Ovary (tissue), 7 donors: ENCODE measurements at regions not wholly inside any gene's neighbourhood (a gene's known extent, or its start where the extent isn't known, plus 50 kb on each side); places are given as distances from the start of the nearest gene placed in this dataset.

Experiments
- DNase-seq, 5 donors: peaks; one replicate each; pipeline ENCODE4 v3.0.0-alpha.2; 2019 to 2020
- H3K27ac ChIP-seq, 2 donors: fragments of 200-600 bp; one replicate each; pipeline versions ENCODE4 v1.5.1 to v1.8.0; 2019 to 2022
- H3K27me3 ChIP-seq: fragments of 200-600 bp; one replicate; pipeline ENCODE4 v1.8.0; 2022
- H3K36me3 ChIP-seq: fragments of 200-600 bp; sonication (generic); one replicate; pipeline ENCODE4 v1.5.1; 2019
- H3K4me1 ChIP-seq: one replicate; pipeline ENCODE4 v1.8.1; 2013; ENCODE audit warnings: mild to moderate bottlenecking, moderate library complexity; ENCODE audit not compliant: insufficient read depth
- H3K4me3 ChIP-seq: fragments of 200-600 bp; sonication (generic); one replicate; pipeline ENCODE4 v1.5.1; 2017
- H3K9me3 ChIP-seq, 2 donors: fragments of 200-600 bp in 1 of 2; sonication (generic) in 1 of 2; one replicate each; pipeline versions ENCODE4 v1.5.1 to v1.8.1; 2013 to 2019; ENCODE audit warnings: mild to moderate bottlenecking in 1 of 2, moderate library complexity in 1 of 2
- CTCF ChIP-seq, 3 donors: fragments of 450-650 bp in 2 of 3; fragments of 200-600 bp in 1 of 3; IDR thresholded peaks; one replicate each; pipeline versions ENCODE4 v1.5.1 to v1.8.0; 2016 to 2022; ENCODE audit warnings: antibody characterized with exemption in 3 of 3, mild to moderate bottlenecking in 1 of 3
- EP300 ChIP-seq: sonication (generic); formaldehyde crosslinking; IDR thresholded peaks from one replicate; pipeline ENCODE4 v1.6.1; 2017; ENCODE audit warnings: antibody characterized with exemption
- POLR2A ChIP-seq: fragments of 450-650 bp; IDR thresholded peaks from one replicate; pipeline ENCODE4 v1.6.1; 2017; ENCODE audit warnings: antibody characterized with exemption, mild to moderate bottlenecking, moderate library complexity
- WGBS, 3 donors: extraction: QIAGEN DNeasy Blood & Tissue Kit in 1 of 3; methylation state at CpG; one replicate each; pipeline versions ENCODE4 v1.1.5 to v1.1.7; 2013 to 2017; 5-methylcytosine and 5-hydroxymethylcytosine counted together
- intact Hi-C, 4 donors: fragments of 100-400 bp; cut with DNase I; formaldehyde crosslinking; loops; one replicate each; pipeline versions ENCODE4 v1.11.0 to v1.15.1; 2022 to 2023
- donor health status: DM: no; HTN: no; CAD: no; lungs with moderate emphysema.
- donor health status: DM: no; HTN: no; CAD: no.
- donor health status: Bipolar disorder and iron deficiency.
- donor health status: DM: no; HTN: no; CAD: no.
- donor health status: DM: yes; HTN: yes; CAD: no.

- WGBS, 3 donors, result 85 to 93% (median 86%) methylated on average over 3 of the region's 3 CpGs
- TF ChIP-seq POLR2A, result no peak
- no peak for TF ChIP-seq CTCF (IDR thresholded peaks at IDR 0.05)
- no peak for TF ChIP-seq EP300
- no peak overlapping the region for H3K27ac ChIP-seq
- H3K36me3 ChIP-seq, result no peaks in the 10 kb centered on the region
- H3K4me1 ChIP-seq, result no peaks in the 10 kb centered on the region
- DNase-seq, result no peak
- H3K9me3 ChIP-seq, result no peaks in the 10 kb centered on the region
- H3K4me3 ChIP-seq, result no peak overlapping the region
- intact Hi-C loops, result loop anchor here in 1 of 4 donors (5.0 kb wide), 1 partner anchor 233 kb away; no protein-coding TSS in a partner anchor
- no peaks in the 10 kb centered on the region for H3K27me3 ChIP-seq
Measured at GRCh38 chr14:66219886-66220285, 266.3 kb upstream of the CCDC196 start.

DNA sequence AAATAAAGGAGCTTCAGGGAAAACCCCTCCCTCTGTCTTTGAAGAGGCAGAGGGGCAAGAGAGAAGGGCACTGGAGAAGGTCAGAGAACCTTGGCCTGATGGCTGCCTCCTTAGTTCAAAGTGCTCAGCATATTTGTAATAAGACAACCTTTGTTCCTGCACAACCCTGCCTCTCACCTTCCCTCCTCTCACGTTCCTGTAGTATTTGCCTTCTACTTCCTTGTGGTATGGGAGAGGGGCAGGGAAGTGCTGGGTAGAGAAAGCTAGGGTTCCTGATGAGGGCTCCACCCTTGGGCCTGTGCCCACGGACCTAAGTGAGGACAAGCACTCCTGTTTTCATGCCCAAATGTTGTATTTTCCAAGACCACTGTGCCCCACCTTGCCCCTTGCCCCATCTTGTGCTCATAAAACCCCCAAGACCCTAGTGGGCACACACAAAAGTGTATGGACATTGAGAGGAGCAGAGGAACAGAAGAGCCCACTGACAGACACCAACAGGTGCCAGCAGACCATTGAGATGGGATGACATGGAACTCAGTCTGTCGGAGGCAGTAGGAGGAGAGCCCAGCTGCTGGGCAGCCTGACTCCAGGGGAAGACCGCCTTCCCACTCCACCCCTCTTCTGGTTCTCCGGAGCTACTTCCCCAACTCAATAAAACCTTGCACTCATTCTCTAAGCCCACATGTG, 261.5 kb upstream of the CCDC196 start:
- Histone ChIP-seq H3K27ac (no peak overlapping the region), H3K4me1 (no peaks in the 10 kb centered on the region), H3K36me3 (no peaks in the 10 kb centered on the region), H3K27me3 (no peaks in the 10 kb centered on the region), H3K9me3 (no peaks in the 10 kb centered on the region), H3K4me3 (no peak overlapping the region)
- no peak for DNase-seq
- no peak for TF ChIP-seq CTCF (IDR thresholded peaks at IDR 0.05)
- TF ChIP-seq POLR2A, result no peak
- no peak for TF ChIP-seq EP300
- intact Hi-C loops, result no loop called here
- 82 to 86% (median 82%) methylated on average over 5 of the region's 5 CpGs for WGBS, 3 donors

DNA sequence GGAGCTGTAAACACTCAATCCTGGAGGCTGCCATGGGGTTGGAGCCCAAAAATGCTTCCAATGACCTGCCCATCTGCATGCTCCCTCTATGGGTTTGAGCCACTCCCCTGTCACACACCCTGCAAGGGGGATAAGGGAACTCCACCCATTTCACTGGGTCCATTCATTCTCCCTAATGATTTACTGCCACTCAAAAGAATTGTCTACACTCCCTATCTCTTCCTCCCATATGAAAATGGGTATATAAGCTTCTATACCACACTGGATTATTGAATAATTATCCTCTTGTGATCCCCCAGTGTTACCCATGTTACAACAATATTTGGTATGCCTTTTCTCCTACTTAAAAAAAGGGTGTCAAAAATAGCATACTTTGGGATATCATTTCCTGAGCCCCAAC, 260.8 kb upstream of the CCDC196 start:
- Histone ChIP-seq H3K36me3 (no peaks in the 10 kb centered on the region), H3K4me1 (no peaks in the 10 kb centered on the region), H3K27ac (no peak overlapping the region), H3K4me3 (no peak overlapping the region), H3K27me3 (no peaks in the 10 kb centered on the region), H3K9me3 (no peaks in the 10 kb centered on the region)
- TF ChIP-seq EP300 (no peak), POLR2A (no peak), CTCF (IDR thresholded peaks at IDR 0.05) (no peak)
- DNase-seq, result no peak
- intact Hi-C loops, result no loop called here

DNA sequence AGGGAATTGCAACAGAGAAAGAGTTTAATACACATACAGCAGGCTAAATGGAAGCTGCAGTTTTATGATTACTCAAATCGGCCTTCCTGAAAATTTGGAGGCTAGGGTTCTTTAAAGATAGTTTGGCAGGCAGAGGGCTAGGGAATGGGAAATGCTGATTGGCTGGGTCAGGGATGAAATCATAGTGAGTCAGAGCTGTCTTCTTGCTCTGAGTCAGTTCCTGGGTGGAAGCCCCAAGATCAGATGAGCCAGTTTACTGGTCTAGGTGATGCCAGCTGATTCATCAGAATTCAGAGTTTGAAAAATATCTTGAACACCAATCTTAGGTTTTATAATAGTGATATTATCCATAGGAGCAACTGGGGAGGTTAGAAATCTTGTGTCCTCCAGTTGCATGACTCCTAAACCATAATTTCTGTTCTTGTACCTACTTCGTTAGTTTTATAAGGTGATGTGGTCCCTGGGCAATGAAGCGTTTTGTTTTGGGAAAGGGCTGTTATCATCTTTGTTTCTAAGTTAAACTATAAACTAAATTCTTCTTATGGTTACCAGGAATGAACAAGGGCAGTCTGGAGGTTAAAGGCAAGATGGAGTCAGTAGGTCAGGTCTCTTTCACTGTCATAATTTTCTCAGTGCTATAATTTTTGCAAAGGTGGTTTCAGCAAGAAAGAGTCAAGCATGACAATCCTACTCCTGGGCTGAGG, 257.8 kb upstream of the CCDC196 start:
- intact Hi-C loops, result no loop called here
- H3K4me3 ChIP-seq, result no peak overlapping the region
- H3K27me3 ChIP-seq, result no peaks in the 10 kb centered on the region
- 76 to 81% (median 77%) methylated on average over 3 of the region's 3 CpGs for WGBS, 3 donors
- no peaks in the 10 kb centered on the region for H3K4me1 ChIP-seq
- H3K36me3 ChIP-seq, result no peaks in the 10 kb centered on the region
- H3K27ac ChIP-seq, result no peak overlapping the region
- H3K9me3 ChIP-seq, result no peaks in the 10 kb centered on the region
- no peak for TF ChIP-seq EP300
- TF ChIP-seq CTCF (IDR thresholded peaks at IDR 0.05), result no peak
- no peak for TF ChIP-seq POLR2A
- no peak for DNase-seq
